ENCODE measurements at regions not wholly inside any gene's neighbourhood (a gene's known extent, or its start where the extent isn't known, plus 50 kb on each side); places are given as distances from the start of the nearest gene placed in this dataset.

GRCh38 chr2:30392097-30392496, 54.9 kb upstream of the LCLAT1 start:
- TF ChIP-seq, protein P1, sequence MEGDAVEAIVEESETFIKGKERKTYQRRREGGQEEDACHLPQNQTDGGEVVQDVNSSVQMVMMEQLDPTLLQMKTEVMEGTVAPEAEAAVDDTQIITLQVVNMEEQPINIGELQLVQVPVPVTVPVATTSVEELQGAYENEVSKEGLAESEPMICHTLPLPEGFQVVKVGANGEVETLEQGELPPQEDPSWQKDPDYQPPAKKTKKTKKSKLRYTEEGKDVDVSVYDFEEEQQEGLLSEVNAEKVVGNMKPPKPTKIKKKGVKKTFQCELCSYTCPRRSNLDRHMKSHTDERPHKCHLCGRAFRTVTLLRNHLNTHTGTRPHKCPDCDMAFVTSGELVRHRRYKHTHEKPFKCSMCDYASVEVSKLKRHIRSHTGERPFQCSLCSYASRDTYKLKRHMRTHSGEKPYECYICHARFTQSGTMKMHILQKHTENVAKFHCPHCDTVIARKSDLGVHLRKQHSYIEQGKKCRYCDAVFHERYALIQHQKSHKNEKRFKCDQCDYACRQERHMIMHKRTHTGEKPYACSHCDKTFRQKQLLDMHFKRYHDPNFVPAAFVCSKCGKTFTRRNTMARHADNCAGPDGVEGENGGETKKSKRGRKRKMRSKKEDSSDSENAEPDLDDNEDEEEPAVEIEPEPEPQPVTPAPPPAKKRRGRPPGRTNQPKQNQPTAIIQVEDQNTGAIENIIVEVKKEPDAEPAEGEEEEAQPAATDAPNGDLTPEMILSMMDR (optimal IDR thresholded peaks at IDR 0.05 in 1 of 3, IDR thresholded peaks at IDR 0.05 in 1 of 3, conservative IDR thresholded peaks at IDR 0.05 in 1 of 3; ENCODE audit: extremely low read depth in 1 of 3, insufficient read depth in 2 of 3, low read length in 3 of 3) = no peak
- no peak for TF ChIP-seq EZH2 (IDR thresholded peaks at IDR 0.05; ENCODE audit: low read length)

Data from keratinocyte (primary cell).